Prostate gland (tissue), 2 donors: ENCODE measurements at regions not wholly inside any gene's neighbourhood (a gene's known extent, or its start where the extent isn't known, plus 50 kb on each side); places are given as distances from the start of the nearest gene placed in this dataset.

ENCODE experiments used
- POLR2A ChIP-seq: fragments of 450-650 bp; IDR thresholded peaks from one replicate; pipeline ENCODE4 v1.6.1; 2016; ENCODE audit warnings: antibody characterized with exemption, mild to moderate bottlenecking
- TF ChIP-seq, protein P1 (sequence below), 4 experiments: fragments of 200-600 bp in 2 of 4; fragments of 450-650 bp in 2 of 4; sonication (generic) in 2 of 4; IDR thresholded peaks; 1 replicate in 3 of 4; 2 replicates in 1 of 4; pipeline ENCODE4 v1.5.1; 2016 to 2019; ENCODE audit warnings: antibody characterized with exemption in 4 of 4, mild to moderate bottlenecking in 2 of 4, moderate library complexity in 2 of 4

DNA sequence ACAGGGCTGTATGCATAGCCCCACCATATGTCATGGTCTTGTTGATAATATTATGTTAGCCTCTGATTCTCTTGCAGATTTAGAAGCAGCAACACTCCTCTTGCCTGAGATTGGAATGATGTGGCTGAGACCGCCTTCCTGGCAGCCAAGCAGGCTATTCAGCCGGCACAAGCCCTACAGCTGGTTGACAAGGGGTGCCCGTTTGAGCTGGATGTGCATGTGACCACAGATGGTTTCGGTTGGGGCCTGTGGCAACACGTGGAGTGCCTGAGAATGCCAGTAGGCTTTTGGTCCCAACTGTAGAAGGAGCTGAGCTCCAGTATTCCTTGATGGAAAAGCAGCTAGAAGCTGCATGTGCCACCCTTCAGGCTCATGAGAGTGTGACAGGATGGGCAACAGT lies 303.6 kb upstream of the POU3F2 start:
- TF ChIP-seq POLR2A: no peak
- TF ChIP-seq, protein P1, sequence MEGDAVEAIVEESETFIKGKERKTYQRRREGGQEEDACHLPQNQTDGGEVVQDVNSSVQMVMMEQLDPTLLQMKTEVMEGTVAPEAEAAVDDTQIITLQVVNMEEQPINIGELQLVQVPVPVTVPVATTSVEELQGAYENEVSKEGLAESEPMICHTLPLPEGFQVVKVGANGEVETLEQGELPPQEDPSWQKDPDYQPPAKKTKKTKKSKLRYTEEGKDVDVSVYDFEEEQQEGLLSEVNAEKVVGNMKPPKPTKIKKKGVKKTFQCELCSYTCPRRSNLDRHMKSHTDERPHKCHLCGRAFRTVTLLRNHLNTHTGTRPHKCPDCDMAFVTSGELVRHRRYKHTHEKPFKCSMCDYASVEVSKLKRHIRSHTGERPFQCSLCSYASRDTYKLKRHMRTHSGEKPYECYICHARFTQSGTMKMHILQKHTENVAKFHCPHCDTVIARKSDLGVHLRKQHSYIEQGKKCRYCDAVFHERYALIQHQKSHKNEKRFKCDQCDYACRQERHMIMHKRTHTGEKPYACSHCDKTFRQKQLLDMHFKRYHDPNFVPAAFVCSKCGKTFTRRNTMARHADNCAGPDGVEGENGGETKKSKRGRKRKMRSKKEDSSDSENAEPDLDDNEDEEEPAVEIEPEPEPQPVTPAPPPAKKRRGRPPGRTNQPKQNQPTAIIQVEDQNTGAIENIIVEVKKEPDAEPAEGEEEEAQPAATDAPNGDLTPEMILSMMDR (IDR thresholded peaks at IDR 0.05): no peak
